GM21529 (cell line): ENCODE measurements at regions not wholly inside any gene's neighbourhood (a gene's known extent, or its start where the extent isn't known, plus 50 kb on each side); places are given as distances from the start of the nearest gene placed in this dataset.
"Not testable (repeated sequence)": the region's sequence is repeated elsewhere in the genome, so short reads cannot be mapped to it uniquely, and the experiment has no call there.

Experiments used
- ATAC-seq: cut with Tn5 transposase; IDR thresholded peaks from one replicate; pipeline ENCODE4 v1.9.1; 2021; ENCODE audit not compliant: unreplicated experiment

GRCh38 chr20:29878777-29879442 is 1378.6 kb upstream of the DEFB115 start:
- ATAC-seq: no peak

- ATAC-seq: not testable (repeated sequence)
Observed at GRCh38 chr20:29881107-29881506, 1376.4 kb upstream of the DEFB115 start.

GRCh38 chr20:29883514-29884219 is 1373.8 kb upstream of the DEFB115 start:
- not testable (repeated sequence) for ATAC-seq

- not testable (repeated sequence) for ATAC-seq
Observed at GRCh38 chr20:29884322-29884721, 1373.1 kb upstream of the DEFB115 start.

GRCh38 chr20:29885282-29886185 is 1371.9 kb upstream of the DEFB115 start:
- ATAC-seq: not testable (repeated sequence)

GRCh38 chr20:29891555-29891954 is 1365.9 kb upstream of the DEFB115 start:
- ATAC-seq: not testable (repeated sequence)
